22Rv1 (cell line): ENCODE measurements at regions not wholly inside any gene's neighbourhood (a gene's known extent, or its start where the extent isn't known, plus 50 kb on each side); places are given as distances from the start of the nearest gene placed in this dataset.

ENCODE experiments used
- H3K27ac ChIP-seq: fragments of 450-650 bp; 2 replicates; pipeline ENCODE4 v1.5.1; 2017
- ZFX ChIP-seq: fragments of 450-650 bp; IDR thresholded peaks from 2 replicates; pipeline ENCODE4 v1.6.1; 2017; ENCODE audit warnings: antibody characterized with exemption, borderline replicate concordance
- TF ChIP-seq, protein P1 (sequence below): fragments of 450-650 bp; IDR thresholded peaks from 2 replicates; pipeline ENCODE4 v1.5.1; 2017; ENCODE audit warnings: mild to moderate bottlenecking

DNA sequence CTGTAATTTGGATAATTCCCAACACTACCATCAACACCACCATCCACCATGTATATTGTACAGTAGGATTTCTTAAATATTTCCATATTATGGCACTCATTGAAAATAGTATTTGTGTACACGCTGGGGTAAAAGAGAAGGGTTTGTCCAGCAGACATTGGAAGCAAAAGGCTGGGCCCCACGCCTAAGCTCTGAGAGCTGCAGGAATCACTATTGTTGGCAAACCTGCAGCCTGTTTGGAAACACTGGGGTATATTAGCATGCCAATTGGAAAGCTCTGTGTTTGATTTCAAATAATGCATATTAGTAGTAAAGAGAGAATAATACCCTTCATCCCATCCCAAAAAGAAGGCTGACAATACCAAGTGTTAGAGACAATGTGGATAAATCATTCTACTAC is 81.5 kb upstream of the DPYD start:
- no peak overlapping the region for H3K27ac ChIP-seq
- no peak for TF ChIP-seq ZFX
- TF ChIP-seq, protein P1, sequence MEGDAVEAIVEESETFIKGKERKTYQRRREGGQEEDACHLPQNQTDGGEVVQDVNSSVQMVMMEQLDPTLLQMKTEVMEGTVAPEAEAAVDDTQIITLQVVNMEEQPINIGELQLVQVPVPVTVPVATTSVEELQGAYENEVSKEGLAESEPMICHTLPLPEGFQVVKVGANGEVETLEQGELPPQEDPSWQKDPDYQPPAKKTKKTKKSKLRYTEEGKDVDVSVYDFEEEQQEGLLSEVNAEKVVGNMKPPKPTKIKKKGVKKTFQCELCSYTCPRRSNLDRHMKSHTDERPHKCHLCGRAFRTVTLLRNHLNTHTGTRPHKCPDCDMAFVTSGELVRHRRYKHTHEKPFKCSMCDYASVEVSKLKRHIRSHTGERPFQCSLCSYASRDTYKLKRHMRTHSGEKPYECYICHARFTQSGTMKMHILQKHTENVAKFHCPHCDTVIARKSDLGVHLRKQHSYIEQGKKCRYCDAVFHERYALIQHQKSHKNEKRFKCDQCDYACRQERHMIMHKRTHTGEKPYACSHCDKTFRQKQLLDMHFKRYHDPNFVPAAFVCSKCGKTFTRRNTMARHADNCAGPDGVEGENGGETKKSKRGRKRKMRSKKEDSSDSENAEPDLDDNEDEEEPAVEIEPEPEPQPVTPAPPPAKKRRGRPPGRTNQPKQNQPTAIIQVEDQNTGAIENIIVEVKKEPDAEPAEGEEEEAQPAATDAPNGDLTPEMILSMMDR = no peak

DNA sequence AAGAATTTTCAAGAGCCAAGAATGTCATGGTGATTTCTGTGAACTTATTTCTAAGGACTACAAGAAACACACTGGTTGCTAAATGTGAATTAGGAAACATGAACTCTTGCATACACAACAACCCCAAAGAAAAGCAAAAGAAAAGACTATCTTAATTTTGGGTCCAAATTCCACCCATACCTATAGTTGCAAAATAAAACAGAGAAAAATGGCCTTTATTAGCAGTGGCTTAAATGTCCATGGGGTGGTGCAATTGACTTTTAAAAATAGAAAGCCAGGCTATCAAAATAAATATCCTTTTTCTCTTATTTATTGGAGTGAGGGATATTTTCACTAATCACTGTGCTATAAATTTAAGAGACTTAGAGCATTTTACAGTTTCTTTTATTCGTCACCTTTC is 80.9 kb upstream of the DPYD start:
- TF ChIP-seq ZFX = no peak
- TF ChIP-seq, protein P1 = no peak
- no peak overlapping the region for H3K27ac ChIP-seq

DNA sequence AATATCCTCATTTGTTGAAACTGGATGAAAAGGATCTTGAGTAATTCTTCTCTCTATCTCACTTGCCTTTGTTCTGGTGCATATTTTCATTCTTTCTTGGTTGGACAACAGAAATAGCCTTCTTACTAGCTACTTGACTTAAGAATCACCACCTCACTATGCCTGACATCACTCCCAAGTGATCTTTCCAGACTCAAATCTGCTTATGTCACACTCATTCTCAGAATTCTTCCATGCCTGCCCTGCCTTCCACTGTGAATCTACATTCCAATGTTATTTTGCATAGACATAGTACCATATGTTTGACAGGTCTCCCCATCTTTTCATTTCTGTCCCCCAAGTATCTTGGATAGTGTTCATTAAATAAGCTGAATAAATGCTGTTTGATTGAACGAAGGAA is 78.5 kb upstream of the DPYD start:
- TF ChIP-seq, protein P1 = no peak
- no peak for TF ChIP-seq ZFX
- H3K27ac ChIP-seq = no peak overlapping the region

DNA sequence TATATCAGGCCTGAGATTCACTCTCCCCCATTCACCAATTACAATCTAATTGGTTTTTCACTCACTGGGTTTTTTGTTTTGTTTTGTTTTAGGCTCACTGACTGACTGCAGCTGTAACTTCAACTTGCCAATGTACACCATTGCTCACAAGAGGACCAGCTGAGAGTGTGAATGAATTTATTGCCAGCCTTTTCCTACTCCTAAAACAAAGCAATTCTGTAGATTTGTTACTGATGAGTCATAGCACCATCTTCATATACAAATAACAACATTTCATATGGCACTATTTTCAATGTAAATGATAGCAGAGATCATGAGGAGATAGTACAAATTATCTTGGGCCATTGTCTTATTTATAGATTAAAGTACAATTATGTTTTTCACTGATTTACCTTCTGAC is 76.0 kb upstream of the DPYD start:
- H3K27ac ChIP-seq = no peak overlapping the region
- TF ChIP-seq, protein P1 = no peak
- TF ChIP-seq ZFX = no peak

DNA sequence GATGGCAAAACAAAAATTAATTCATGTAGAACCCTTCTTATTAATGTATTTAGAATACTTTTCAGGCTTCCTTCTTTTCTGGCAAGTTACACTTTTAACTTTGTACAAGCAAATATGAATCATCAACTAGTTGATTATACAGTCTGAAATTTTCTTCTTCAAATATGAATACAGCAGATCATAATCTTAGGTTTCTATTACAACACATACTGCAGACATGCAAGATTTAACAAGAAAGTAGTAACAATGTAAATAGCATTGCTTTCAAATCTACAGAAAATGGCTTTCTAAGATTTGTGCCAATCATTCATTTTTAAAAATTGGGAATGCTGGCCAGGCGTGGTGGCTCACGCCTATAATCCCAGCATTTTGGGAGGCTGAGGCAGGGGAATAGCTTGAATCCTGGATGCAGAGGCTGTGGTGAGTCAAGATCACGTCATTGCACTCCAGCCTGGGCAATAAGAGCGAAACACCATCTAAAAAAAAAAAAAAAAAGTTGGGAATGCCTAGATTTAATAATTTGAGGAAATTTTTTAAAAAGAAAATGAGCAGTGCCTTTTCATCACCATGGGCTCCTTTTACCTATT is 68.4 kb upstream of the DPYD start:
- no peak overlapping the region for H3K27ac ChIP-seq
- TF ChIP-seq, protein P1 = no peak
- TF ChIP-seq ZFX = no peak

DNA sequence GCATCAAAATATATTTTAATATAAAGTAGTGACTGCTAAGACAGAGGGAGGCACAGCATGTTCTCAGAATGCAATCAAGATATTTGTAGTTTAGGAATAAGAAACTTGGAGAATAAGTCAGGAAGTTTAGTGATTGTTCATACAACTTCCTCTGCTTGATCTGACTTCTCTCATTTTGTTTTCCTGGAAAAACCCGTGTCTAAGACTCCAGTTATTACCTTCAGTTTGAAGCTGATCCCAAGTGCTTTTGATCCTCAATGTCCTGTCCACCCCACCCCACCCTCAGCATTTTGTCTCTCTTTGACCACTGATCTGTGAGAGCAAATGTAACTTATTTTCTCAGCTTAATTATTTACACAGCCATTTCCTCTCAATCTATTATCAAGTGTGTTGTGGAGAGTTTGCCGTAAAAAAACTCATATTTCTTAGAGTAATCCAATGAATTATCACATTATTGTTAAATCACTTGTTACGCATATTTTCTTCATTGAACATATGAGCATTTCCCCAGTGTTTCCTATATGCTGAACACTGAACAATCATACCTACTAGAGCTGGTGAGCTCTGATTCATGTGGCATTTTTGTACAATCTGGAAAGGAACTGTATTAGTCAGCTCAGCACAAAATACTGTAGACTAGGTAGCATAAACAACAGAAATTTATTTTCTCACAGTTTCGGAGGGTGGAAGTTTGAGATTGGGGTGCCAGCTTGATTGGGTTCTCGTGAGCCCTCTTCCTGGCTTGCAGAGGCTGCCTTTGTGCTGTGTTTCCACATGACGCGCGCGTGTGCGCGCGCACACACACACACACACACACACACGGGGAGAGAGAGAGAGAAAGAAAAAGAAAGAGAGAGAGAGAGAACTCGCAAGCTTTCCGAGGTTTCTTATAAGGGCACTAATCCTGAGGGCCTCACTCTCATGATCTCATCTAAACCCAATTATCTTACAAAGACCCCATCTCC is 65.5 kb upstream of the DPYD start:
- TF ChIP-seq, protein P1 = no peak
- TF ChIP-seq ZFX = no peak
- H3K27ac ChIP-seq = no peak overlapping the region

DNA sequence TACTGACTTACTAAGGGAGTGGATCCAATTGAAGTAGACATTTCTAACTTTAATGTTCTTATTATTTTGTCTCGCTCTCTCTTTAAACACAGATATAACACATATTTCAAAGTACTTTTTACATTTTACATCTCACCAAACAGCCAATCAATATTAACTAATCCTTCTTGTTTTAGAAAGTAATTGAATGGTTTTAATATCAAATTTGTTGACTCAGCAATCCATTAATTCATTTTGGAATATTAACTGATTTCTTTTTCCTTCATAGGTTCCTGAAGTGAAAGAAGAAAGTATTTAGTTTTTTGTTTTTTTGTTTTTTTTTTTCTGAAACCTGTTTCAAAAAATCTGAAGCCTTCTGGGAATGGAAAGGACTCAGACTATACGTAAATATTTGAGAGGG is 62.3 kb upstream of the DPYD start:
- TF ChIP-seq, protein P1 = no peak
- TF ChIP-seq ZFX = no peak
- no peak overlapping the region for H3K27ac ChIP-seq
